GM21528 (cell line): ENCODE measurements at regions not wholly inside any gene's neighbourhood (a gene's known extent, or its start where the extent isn't known, plus 50 kb on each side); places are given as distances from the start of the nearest gene placed in this dataset.

Source experiments
- ATAC-seq: cut with Tn5 transposase; IDR thresholded peaks from one replicate; pipeline ENCODE4 v1.9.1; 2021; ENCODE audit warnings: mild to moderate bottlenecking, moderate library complexity; ENCODE audit not compliant: unreplicated experiment, low FRiP score

- no peak for ATAC-seq
Measured at GRCh38 chr14:85195872-85196477, 334.0 kb upstream of the FLRT2 start.

GRCh38 chr14:85198001-85198400, 331.9 kb upstream of the FLRT2 start:
- no peak for ATAC-seq

GRCh38 chr14:85205875-85206274, 324.1 kb upstream of the FLRT2 start:
- ATAC-seq: no peak

GRCh38 chr14:85214471-85214870, 315.5 kb upstream of the FLRT2 start:
- ATAC-seq: no peak

- no peak for ATAC-seq
Measured at GRCh38 chr14:85217412-85217811, 312.5 kb upstream of the FLRT2 start.

- no peak for ATAC-seq
Measured at GRCh38 chr14:85218982-85219381, 311.0 kb upstream of the FLRT2 start.

- no peak for ATAC-seq
Measured at GRCh38 chr14:85221832-85222231, 308.1 kb upstream of the FLRT2 start.

GRCh38 chr14:85222341-85222740, 307.6 kb upstream of the FLRT2 start:
- ATAC-seq: no peak

GRCh38 chr14:85223667-85224066, 306.3 kb upstream of the FLRT2 start:
- ATAC-seq: no peak

- ATAC-seq: no peak
Measured at GRCh38 chr14:85224241-85224640, 305.7 kb upstream of the FLRT2 start.

- no peak for ATAC-seq
Measured at GRCh38 chr14:85233756-85234155, 296.2 kb upstream of the FLRT2 start.

GRCh38 chr14:85234156-85235025, 295.6 kb upstream of the FLRT2 start:
- ATAC-seq: no peak

GRCh38 chr14:85235868-85236267, 294.1 kb upstream of the FLRT2 start:
- no peak for ATAC-seq

- ATAC-seq: no peak
Measured at GRCh38 chr14:85236296-85236695, 293.6 kb upstream of the FLRT2 start.

GRCh38 chr14:85239791-85240190, 290.2 kb upstream of the FLRT2 start:
- ATAC-seq: no peak

GRCh38 chr14:85241022-85241855, 288.7 kb upstream of the FLRT2 start:
- ATAC-seq: no peak

GRCh38 chr14:85242666-85243065, 287.3 kb upstream of the FLRT2 start:
- ATAC-seq: no peak

GRCh38 chr14:85243321-85243720, 286.6 kb upstream of the FLRT2 start:
- ATAC-seq: no peak

- no peak for ATAC-seq
Measured at GRCh38 chr14:85247071-85247470, 282.9 kb upstream of the FLRT2 start.

- no peak for ATAC-seq
Measured at GRCh38 chr14:85248881-85249635, 280.9 kb upstream of the FLRT2 start.
